ENCODE measurements at regions not wholly inside any gene's neighbourhood (a gene's known extent, or its start where the extent isn't known, plus 50 kb on each side); places are given as distances from the start of the nearest gene placed in this dataset.

- TF ChIP-seq CTCF (IDR thresholded peaks at IDR 0.05) = no peak
- TF ChIP-seq POLR2A (IDR thresholded peaks at IDR 0.05) = no peak
Measured at GRCh38 chr17:13973960-13974651, 95.2 kb upstream of the COX10 start.

All from thyroid gland (tissue), 4 donors.